Aorta (tissue), 5 donors: ENCODE measurements at regions not wholly inside any gene's neighbourhood (a gene's known extent, or its start where the extent isn't known, plus 50 kb on each side); places are given as distances from the start of the nearest gene placed in this dataset.
A peak's percentile ranks its signal among the peaks of the same experiment; 100 is the strongest.

ENCODE experiments used
- ATAC-seq: fragments of 200-7000 bp; cut with Tn5 transposase; one replicate; pipeline ENCODE4 v1.9.1; 2022; ENCODE audit warnings: moderate library complexity; ENCODE audit not compliant: low FRiP score
- DNase-seq, 2 donors: peaks; one replicate each; pipeline ENCODE4 v3.0.0-alpha.2; 2020
- H3K27ac ChIP-seq, 2 donors: one replicate each; pipeline ENCODE4 v1.5.1; 2013; ENCODE audit warnings: low read length in 2 of 2, mild to moderate bottlenecking in 2 of 2, moderate library complexity in 2 of 2, control low read depth in 1 of 2, inconsistent platforms in 1 of 2, low read depth in 1 of 2
- H3K27me3 ChIP-seq, 2 donors: one replicate each; pipeline ENCODE4 v1.6.1; 2013; ENCODE audit warnings: control low read depth in 1 of 2, low read length in 1 of 2, mild to moderate bottlenecking in 1 of 2, moderate library complexity in 1 of 2; ENCODE audit not compliant: insufficient read depth in 2 of 2, control insufficient read depth in 1 of 2
- H3K36me3 ChIP-seq, 2 donors: one replicate each; pipeline ENCODE4 v1.6.1; 2013; ENCODE audit warnings: control low read depth in 1 of 2, low read length in 1 of 2, mild to moderate bottlenecking in 1 of 2; ENCODE audit not compliant: insufficient read depth in 2 of 2, control insufficient read depth in 1 of 2
- H3K4me1 ChIP-seq, 2 donors: one replicate each; pipeline ENCODE4 v1.6.1; 2013; ENCODE audit warnings: low read length in 2 of 2, control low read depth in 1 of 2, mild to moderate bottlenecking in 1 of 2, moderate library complexity in 1 of 2; ENCODE audit not compliant: insufficient read depth in 2 of 2, control insufficient read depth in 1 of 2
- H3K4me3 ChIP-seq, 2 donors: one replicate each; pipeline ENCODE4 v1.5.1; 2013; ENCODE audit warnings: low read length in 2 of 2, control low read depth in 1 of 2, mild to moderate bottlenecking in 1 of 2
- H3K9me3 ChIP-seq: one replicate; pipeline ENCODE4 v1.6.1; 2013; ENCODE audit warnings: mild to moderate bottlenecking, low read length; ENCODE audit not compliant: control insufficient read depth
- WGBS, 2 donors: extraction: QIAGEN DNeasy Blood & Tissue Kit; methylation state at CpG; one replicate each; pipeline ENCODE4 v1.1.7; 2013; 5-methylcytosine and 5-hydroxymethylcytosine counted together
- intact Hi-C, 2 donors: fragments of 100-400 bp; cut with DNase I; formaldehyde crosslinking; loops; one replicate each; pipeline versions ENCODE4 v1.14.2 to v1.15.0; 2022
- donor health status: healthy with polysubstance abuse.
- donor health status: Bipolar disorder and iron deficiency.
- donor health status: DM: no; HTN: no; CAD: no.
- donor health status: DM: no; HTN: no; CAD: no.
- donor health status: DM: yes; HTN: yes; CAD: no.

- H3K36me3 ChIP-seq = no peaks in the 10 kb centered on the region
- H3K4me3 ChIP-seq = peak overlapping the region; percentile 56 to 94
- 0 to 1% methylated on average over 49 to 54 of the region's 54 CpGs for WGBS, 2 donors
- ATAC-seq = peak; percentile 78
- H3K4me1 ChIP-seq = peaks cover 2 to 6% of the 10 kb centered on the region in 2 donors
- H3K27me3 ChIP-seq = no peaks in the 10 kb centered on the region
- DNase-seq = peak; percentile 88 to 91
- H3K27ac ChIP-seq = peak overlapping the region; percentile 96 to 100
- H3K9me3 ChIP-seq = no peaks in the 10 kb centered on the region
- intact Hi-C loops = loop anchor here (1.0 to 10.0 kb wide), 5 partner anchors 73 to 135 kb away; partner anchors contain the start of genes COX20 (in 2 of the 2) and HNRNPU (in 2 of the 2)
These were observed 105.3 kb upstream of the HNRNPU start for GRCh38 chr1:244969355-244970235.

- H3K27ac ChIP-seq = peak overlapping the region; percentile 87 to 92
- 19% methylated on average over 4 of the region's 4 CpGs for WGBS, 2 donors
- H3K27me3 ChIP-seq = no peaks in the 10 kb centered on the region
- DNase-seq (no peak), ATAC-seq (no peak)
- H3K4me1 ChIP-seq = peaks cover 2 to 6% of the 10 kb centered on the region in 2 donors
- H3K9me3 ChIP-seq = no peaks in the 10 kb centered on the region
- intact Hi-C loops = loop anchor here in 1 of 2 donors (10.0 kb wide), 1 partner anchor 134 kb away; the partner anchor contains the start of gene COX20
- H3K36me3 ChIP-seq = no peaks in the 10 kb centered on the region
- H3K4me3 ChIP-seq = no peak overlapping the region
These were observed 104.5 kb upstream of the HNRNPU start for GRCh38 chr1:244968881-244969280.

GRCh38 chr1:244968471-244968871 is 104.1 kb upstream of the HNRNPU start:
- 63 to 68% methylated on average over 12 of the region's 12 CpGs for WGBS, 2 donors
- H3K36me3 ChIP-seq = no peaks in the 10 kb centered on the region
- DNase-seq (no peak), ATAC-seq (no peak)
- peak overlapping the region; percentile 87 to 92 for H3K27ac ChIP-seq
- intact Hi-C loops = loop anchor here in 1 of 2 donors (10.0 kb wide), 1 partner anchor 134 kb away; the partner anchor contains the start of gene COX20
- peaks cover 2 to 6% of the 10 kb centered on the region in 2 donors for H3K4me1 ChIP-seq
- no peaks in the 10 kb centered on the region for H3K9me3 ChIP-seq
- H3K27me3 ChIP-seq = no peaks in the 10 kb centered on the region
- H3K4me3 ChIP-seq = no peak overlapping the region

- peaks cover 2 to 6% of the 10 kb centered on the region in 2 donors for H3K4me1 ChIP-seq
- H3K36me3 ChIP-seq = no peaks in the 10 kb centered on the region
- DNase-seq (no peak), ATAC-seq (no peak)
- H3K9me3 ChIP-seq = no peaks in the 10 kb centered on the region
- no peak overlapping the region for H3K4me3 ChIP-seq
- H3K27me3 ChIP-seq = no peaks in the 10 kb centered on the region
- intact Hi-C loops = loop anchor here in 1 of 2 donors (10.0 kb wide), 1 partner anchor 132 kb away; the partner anchor contains the start of gene COX20
- 93 to 95% methylated on average over 2 of the region's 2 CpGs for WGBS, 2 donors
- no peak overlapping the region for H3K27ac ChIP-seq
These were observed 102.8 kb upstream of the HNRNPU start for GRCh38 chr1:244967159-244967558.

- Histone ChIP-seq H3K9me3 (no peaks in the 10 kb centered on the region), H3K36me3 (no peaks in the 10 kb centered on the region), H3K4me1 (peaks cover 2 to 6% of the 10 kb centered on the region in 2 donors), H3K4me3 (no peak overlapping the region), H3K27ac (peak overlapping the region; percentile 68 to 91), H3K27me3 (no peaks in the 10 kb centered on the region)
- WGBS, 2 donors = 47 to 65% methylated on average over 8 of the region's 8 CpGs
- intact Hi-C loops = loop anchor here in 1 of 2 donors (10.0 kb wide), 1 partner anchor 131 kb away; the partner anchor contains the start of gene COX20
- no peak for DNase-seq
- ATAC-seq = no peak
These were observed 101.1 kb upstream of the HNRNPU start for GRCh38 chr1:244965185-244966030.

GRCh38 chr1:244964112-244964971 is 100.0 kb upstream of the HNRNPU start:
- DNase-seq = no peak
- Histone ChIP-seq H3K4me3 (peak overlapping the region; percentile 3 to 19), H3K36me3 (no peaks in the 10 kb centered on the region), H3K27ac (peak overlapping the region; percentile 97 to 98), H3K4me1 (peaks cover 2 to 6% of the 10 kb centered on the region in 2 donors), H3K9me3 (no peaks in the 10 kb centered on the region), H3K27me3 (no peaks in the 10 kb centered on the region)
- peak; percentile 56 for ATAC-seq
- 0 to 1% methylated on average over 11 of the region's 11 CpGs for WGBS, 2 donors
- intact Hi-C loops = loop anchor here in 1 of 2 donors (10.0 kb wide), 1 partner anchor 130 kb away; the partner anchor contains the start of gene COX20

GRCh38 chr1:244963231-244963826 is 99.0 kb upstream of the HNRNPU start:
- intact Hi-C loops = loop anchor here in 1 of 2 donors (10.0 kb wide), 1 partner anchor 129 kb away; the partner anchor contains the start of gene COX20

More at GRCh38 chr1:244963231-244963826, 99.0 kb upstream of the HNRNPU start:
- no peaks in the 10 kb centered on the region for H3K9me3 ChIP-seq
- H3K36me3 ChIP-seq = no peaks in the 10 kb centered on the region
- peak overlapping the region; percentile 76 to 97 for H3K27ac ChIP-seq
- WGBS, 2 donors = 82 to 83% methylated on average over 7 of the region's 7 CpGs
- ATAC-seq (no peak), DNase-seq (no peak)
- H3K4me3 ChIP-seq = no peak overlapping the region
- H3K4me1 ChIP-seq = peaks cover 2 to 4% of the 10 kb centered on the region in 2 donors
- H3K27me3 ChIP-seq = no peaks in the 10 kb centered on the region
